ENCODE measurements at regions not wholly inside any gene's neighbourhood (a gene's known extent, or its start where the extent isn't known, plus 50 kb on each side); places are given as distances from the start of the nearest gene placed in this dataset.

DNA sequence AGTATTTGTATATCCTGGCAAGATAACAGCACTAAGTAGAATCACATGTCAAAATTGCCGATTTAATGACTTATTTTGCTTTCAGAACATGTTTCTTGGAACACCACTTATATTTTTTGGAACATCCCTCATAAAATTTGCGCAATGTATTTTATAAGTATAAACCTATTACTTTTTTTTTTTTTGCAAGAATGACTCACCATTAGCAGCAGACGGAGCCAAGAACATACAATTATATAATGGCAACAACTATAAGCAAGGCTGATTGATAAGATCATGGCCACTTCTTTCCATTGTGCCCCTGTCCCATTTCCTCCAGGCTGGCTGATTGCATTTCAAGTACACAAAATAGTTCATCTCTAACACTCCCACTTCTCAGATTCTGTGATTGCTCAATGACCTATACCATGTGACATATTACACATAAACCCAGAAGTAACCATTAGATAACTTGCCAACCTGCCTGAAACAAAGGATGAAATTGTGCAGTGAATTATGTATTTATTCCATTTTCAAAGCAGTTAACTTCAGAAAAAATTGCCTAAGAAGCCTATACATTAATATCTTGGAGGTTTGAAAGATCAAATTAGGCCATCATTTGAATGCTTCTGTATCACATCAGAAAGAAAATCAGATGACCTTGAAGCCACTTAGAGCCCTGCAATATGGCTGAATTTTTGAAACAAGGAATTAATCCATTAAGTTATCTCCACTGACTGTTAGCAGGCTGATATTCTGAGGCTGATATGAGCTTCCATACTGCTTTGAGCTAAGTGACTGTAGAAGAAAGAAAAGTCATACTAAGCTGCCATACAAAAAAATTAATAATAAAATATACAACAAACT is 77.8 kb upstream of the PRMT6 start:
- Histone ChIP-seq H3K27me3 (ENCODE audit: control insufficient read depth, insufficient read depth, low read length) (no peaks in the 10 kb centered on the region), H3K4me3 (ENCODE audit: low read depth, low read length) (no peak overlapping the region), H3K36me3 (ENCODE audit: control insufficient read depth, insufficient read depth, low read length) (no peaks in the 10 kb centered on the region)
- TF ChIP-seq, protein P1, sequence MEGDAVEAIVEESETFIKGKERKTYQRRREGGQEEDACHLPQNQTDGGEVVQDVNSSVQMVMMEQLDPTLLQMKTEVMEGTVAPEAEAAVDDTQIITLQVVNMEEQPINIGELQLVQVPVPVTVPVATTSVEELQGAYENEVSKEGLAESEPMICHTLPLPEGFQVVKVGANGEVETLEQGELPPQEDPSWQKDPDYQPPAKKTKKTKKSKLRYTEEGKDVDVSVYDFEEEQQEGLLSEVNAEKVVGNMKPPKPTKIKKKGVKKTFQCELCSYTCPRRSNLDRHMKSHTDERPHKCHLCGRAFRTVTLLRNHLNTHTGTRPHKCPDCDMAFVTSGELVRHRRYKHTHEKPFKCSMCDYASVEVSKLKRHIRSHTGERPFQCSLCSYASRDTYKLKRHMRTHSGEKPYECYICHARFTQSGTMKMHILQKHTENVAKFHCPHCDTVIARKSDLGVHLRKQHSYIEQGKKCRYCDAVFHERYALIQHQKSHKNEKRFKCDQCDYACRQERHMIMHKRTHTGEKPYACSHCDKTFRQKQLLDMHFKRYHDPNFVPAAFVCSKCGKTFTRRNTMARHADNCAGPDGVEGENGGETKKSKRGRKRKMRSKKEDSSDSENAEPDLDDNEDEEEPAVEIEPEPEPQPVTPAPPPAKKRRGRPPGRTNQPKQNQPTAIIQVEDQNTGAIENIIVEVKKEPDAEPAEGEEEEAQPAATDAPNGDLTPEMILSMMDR (IDR thresholded peaks at IDR 0.05; ENCODE audit: insufficient read depth, low read length, poor library complexity, severe bottlenecking) = no peak
- DNase-seq (ENCODE audit: low read depth) = no peak

DNA sequence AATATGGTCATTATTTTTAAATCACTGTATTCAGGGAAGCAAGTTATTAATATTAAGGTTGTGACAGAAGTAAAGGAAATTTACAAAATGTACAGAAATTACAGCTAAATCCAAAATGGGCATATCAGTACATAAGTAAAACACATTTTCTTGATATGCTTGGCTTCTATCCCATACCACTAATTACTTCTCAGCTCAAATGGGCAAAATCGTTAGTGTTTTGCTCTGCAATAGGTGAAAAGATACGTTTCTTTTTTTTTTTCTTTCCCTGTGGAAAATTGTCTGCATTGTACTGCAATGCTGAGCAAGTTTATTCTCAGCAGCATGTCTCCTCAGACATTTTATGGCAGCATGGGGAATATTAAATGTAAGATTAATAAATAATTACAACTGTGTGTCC is 77.1 kb upstream of the PRMT6 start:
- H3K27me3 ChIP-seq (ENCODE audit: control insufficient read depth, insufficient read depth, low read length) = no peaks in the 10 kb centered on the region
- H3K4me3 ChIP-seq (ENCODE audit: low read depth, low read length) = no peak overlapping the region
- TF ChIP-seq, protein P1 (IDR thresholded peaks at IDR 0.05; ENCODE audit: insufficient read depth, low read length, poor library complexity, severe bottlenecking) = no peak
- no peaks in the 10 kb centered on the region for H3K36me3 ChIP-seq (ENCODE audit: control insufficient read depth, insufficient read depth, low read length)
- no peak for DNase-seq (ENCODE audit: low read depth)

GRCh38 chr1:106980121-106980520 is 76.4 kb upstream of the PRMT6 start:
- Histone ChIP-seq H3K36me3 (ENCODE audit: control insufficient read depth, insufficient read depth, low read length) (no peaks in the 10 kb centered on the region), H3K4me3 (ENCODE audit: low read depth, low read length) (no peak overlapping the region), H3K27me3 (ENCODE audit: control insufficient read depth, insufficient read depth, low read length) (no peaks in the 10 kb centered on the region)
- TF ChIP-seq, protein P1 (IDR thresholded peaks at IDR 0.05; ENCODE audit: insufficient read depth, low read length, poor library complexity, severe bottlenecking) = no peak
- no peak for DNase-seq (ENCODE audit: low read depth)

DNA sequence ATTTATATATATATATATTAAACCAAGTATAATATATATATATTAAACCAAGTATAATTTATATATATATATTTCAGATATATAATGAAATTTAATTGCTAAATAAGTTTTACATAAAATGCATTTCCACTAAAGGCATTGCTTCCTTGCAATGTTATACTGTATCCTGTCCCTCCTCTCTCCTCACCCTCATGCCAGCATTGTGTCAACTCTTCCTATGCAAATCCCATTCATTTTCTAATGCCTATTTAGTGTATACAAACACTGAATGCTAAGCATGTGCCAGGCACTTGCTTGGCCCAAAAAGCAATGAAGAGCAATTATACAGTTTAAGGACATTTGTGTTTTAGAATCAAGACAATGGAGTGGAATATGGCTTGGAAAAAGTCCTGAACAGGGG is 71.7 kb upstream of the PRMT6 start:
- Histone ChIP-seq H3K27me3 (ENCODE audit: control insufficient read depth, insufficient read depth, low read length) (no peaks in the 10 kb centered on the region), H3K4me3 (ENCODE audit: low read depth, low read length) (no peak overlapping the region), H3K36me3 (ENCODE audit: control insufficient read depth, insufficient read depth, low read length) (no peaks in the 10 kb centered on the region)
- TF ChIP-seq, protein P1 (IDR thresholded peaks at IDR 0.05; ENCODE audit: insufficient read depth, low read length, poor library complexity, severe bottlenecking) = no peak
- DNase-seq (ENCODE audit: low read depth) = no peak

- no peaks in the 10 kb centered on the region for H3K27me3 ChIP-seq (ENCODE audit: control insufficient read depth, insufficient read depth, low read length)
- no peaks in the 10 kb centered on the region for H3K36me3 ChIP-seq (ENCODE audit: control insufficient read depth, insufficient read depth, low read length)
- no peak overlapping the region for H3K4me3 ChIP-seq (ENCODE audit: low read depth, low read length)
- DNase-seq (ENCODE audit: low read depth) = no peak
- TF ChIP-seq, protein P1 (IDR thresholded peaks at IDR 0.05; ENCODE audit: insufficient read depth, low read length, poor library complexity, severe bottlenecking) = no peak
Measured at GRCh38 chr1:106986603-106987002, 69.9 kb upstream of the PRMT6 start.

DNA sequence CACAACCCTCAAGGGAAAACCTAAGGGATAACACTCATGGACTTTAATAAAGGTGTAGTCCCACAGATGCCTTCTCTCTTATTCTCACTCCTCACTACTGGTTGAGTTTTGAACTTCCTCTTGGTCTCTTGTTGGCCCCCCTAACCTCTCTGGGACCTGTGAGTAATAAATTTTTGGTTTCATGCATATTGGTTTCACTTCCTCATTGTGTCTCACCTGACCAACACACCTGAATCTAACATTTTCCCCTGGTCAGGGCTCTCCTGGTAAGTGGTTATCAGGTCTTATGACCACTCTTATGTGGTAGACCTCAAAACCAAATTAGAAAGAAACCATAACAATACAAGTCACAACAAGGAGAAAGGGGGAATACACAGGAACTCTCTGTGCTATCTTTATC is 60.5 kb upstream of the PRMT6 start:
- TF ChIP-seq, protein P1 (IDR thresholded peaks at IDR 0.05; ENCODE audit: insufficient read depth, low read length, poor library complexity, severe bottlenecking) = no peak
- Histone ChIP-seq H3K27me3 (ENCODE audit: control insufficient read depth, insufficient read depth, low read length) (no peaks in the 10 kb centered on the region), H3K4me3 (ENCODE audit: low read depth, low read length) (no peak overlapping the region), H3K36me3 (ENCODE audit: control insufficient read depth, insufficient read depth, low read length) (no peaks in the 10 kb centered on the region)
- no peak for DNase-seq (ENCODE audit: low read depth)
